ENCODE measurements at regions not wholly inside any gene's neighbourhood (a gene's known extent, or its start where the extent isn't known, plus 50 kb on each side); places are given as distances from the start of the nearest gene placed in this dataset.

- no peak overlapping the region for H3K4me3 ChIP-seq (replicated peaks; ENCODE audit: low read depth, low read length)
- DNase-seq (ENCODE audit: low read depth), result no peak
- no peak for TF ChIP-seq CTCF (IDR thresholded peaks at IDR 0.05; ENCODE audit: low read length, missing control alignments)
Observed at GRCh38 chr2:67566285-67566684, 169.2 kb downstream of the ETAA1 start.

GRCh38 chr2:67566958-67567635, 170.0 kb downstream of the ETAA1 start:
- peak; percentile 25 for DNase-seq (ENCODE audit: low read depth)
- no peak for TF ChIP-seq CTCF (IDR thresholded peaks at IDR 0.05; ENCODE audit: low read length, missing control alignments)
- no peak overlapping the region for H3K4me3 ChIP-seq (replicated peaks; ENCODE audit: low read depth, low read length)

- no peak overlapping the region for H3K4me3 ChIP-seq (replicated peaks; ENCODE audit: low read depth, low read length)
- peak; percentile 27 for DNase-seq (ENCODE audit: low read depth)
- TF ChIP-seq CTCF (IDR thresholded peaks at IDR 0.05; ENCODE audit: low read length, missing control alignments), result no peak
Observed at GRCh38 chr2:67567886-67568285, 170.8 kb downstream of the ETAA1 start.

GRCh38 chr2:67570611-67571010, 173.5 kb downstream of the ETAA1 start:
- no peak for TF ChIP-seq CTCF (IDR thresholded peaks at IDR 0.05; ENCODE audit: low read length, missing control alignments)
- no peak for DNase-seq (ENCODE audit: low read depth)
- H3K4me3 ChIP-seq (replicated peaks; ENCODE audit: low read depth, low read length), result no peak overlapping the region

GRCh38 chr2:67571785-67572718, 174.9 kb downstream of the ETAA1 start:
- no peak for TF ChIP-seq CTCF (IDR thresholded peaks at IDR 0.05; ENCODE audit: low read length, missing control alignments)
- H3K4me3 ChIP-seq (replicated peaks; ENCODE audit: low read depth, low read length), result no peak overlapping the region
- DNase-seq (ENCODE audit: low read depth), result peak; percentile 26

GRCh38 chr2:67572721-67573435, 175.7 kb downstream of the ETAA1 start:
- TF ChIP-seq CTCF (IDR thresholded peaks at IDR 0.05; ENCODE audit: low read length, missing control alignments), result no peak
- peak; percentile 53 for DNase-seq (ENCODE audit: low read depth)
- H3K4me3 ChIP-seq (replicated peaks; ENCODE audit: low read depth, low read length), result no peak overlapping the region
